ENCODE measurements at regions not wholly inside any gene's neighbourhood (a gene's known extent, or its start where the extent isn't known, plus 50 kb on each side); places are given as distances from the start of the nearest gene placed in this dataset.
A peak's percentile ranks its signal among the peaks of the same experiment; 100 is the strongest.

DNA sequence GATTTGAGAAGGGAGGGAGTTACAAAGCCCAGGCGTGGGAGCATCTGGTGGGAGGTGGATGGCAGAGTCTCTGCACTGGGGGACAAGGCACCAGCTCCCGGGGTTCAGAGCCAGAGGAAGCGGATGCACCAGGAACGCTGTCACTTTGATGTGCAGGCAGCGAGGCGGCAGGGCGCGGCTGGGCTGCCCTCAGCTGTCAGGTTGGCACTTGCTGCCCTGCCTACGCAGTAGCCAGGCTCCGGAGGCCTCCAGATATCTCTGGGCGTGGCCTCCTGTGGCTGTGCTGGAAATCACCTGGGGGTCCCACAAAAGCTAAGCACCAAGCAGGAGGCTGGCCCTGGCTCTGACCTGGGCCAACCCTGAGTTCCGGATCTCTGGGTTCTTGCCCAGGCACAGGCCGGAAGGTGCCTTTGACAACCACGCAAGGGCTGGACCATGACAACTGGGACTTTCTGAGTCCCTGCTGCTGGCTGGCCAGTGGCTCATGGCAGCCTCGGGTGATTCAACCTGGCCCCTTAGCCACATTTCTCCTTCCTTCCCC is 62.1 kb upstream of the MAP1LC3B2 start:
- Histone ChIP-seq H3K9me3 (ENCODE audit: control insufficient read depth, low read length) (no peaks in the 10 kb centered on the region), H3K36me3 (ENCODE audit: control insufficient read depth in 1 of 2, insufficient read depth in 2 of 2, low read length in 1 of 2) (no peaks in the 10 kb centered on the region), H3K4me1 (ENCODE audit: control insufficient read depth in 1 of 2, insufficient read depth in 2 of 2, low read length in 2 of 2) (no peaks in the 10 kb centered on the region), H3K27ac (ENCODE audit: low read depth in 1 of 2, low read length in 2 of 2) (no peak overlapping the region), H3K4me3 (ENCODE audit: low read length in 2 of 2) (no peak overlapping the region), H3K27me3 (ENCODE audit: control insufficient read depth in 1 of 2, insufficient read depth in 2 of 2, low read length in 1 of 2) (no peaks in the 10 kb centered on the region)
- WGBS, 2 donors: 88 to 89% methylated on average over 15 of the region's 15 CpGs
- no peak for ATAC-seq (ENCODE audit: low FRiP score)
- DNase-seq: no peak
- intact Hi-C loops (cut with DNase I): no loop called here

DNA sequence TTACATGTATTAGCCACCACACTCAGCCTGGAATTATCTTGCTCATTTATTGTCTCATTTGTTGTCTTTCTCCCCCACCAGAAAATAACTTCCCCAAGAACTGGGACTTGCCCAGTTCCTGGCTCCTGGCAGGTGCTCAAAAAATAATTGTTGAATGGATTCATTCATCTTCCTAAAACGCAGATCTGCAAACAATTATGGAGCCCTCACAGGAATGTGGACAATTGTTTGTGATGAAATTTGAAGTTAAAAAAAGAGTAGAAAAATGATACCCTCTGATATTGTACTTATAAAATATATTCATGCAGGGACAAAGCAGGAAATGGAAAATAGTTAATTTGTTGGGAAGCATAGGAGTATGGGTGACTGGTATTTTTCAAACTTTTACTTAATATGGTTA is 60.7 kb upstream of the MAP1LC3B2 start:
- H3K9me3 ChIP-seq (ENCODE audit: control insufficient read depth, low read length): no peaks in the 10 kb centered on the region
- no peak overlapping the region for H3K4me3 ChIP-seq (ENCODE audit: low read length in 2 of 2)
- ATAC-seq (ENCODE audit: low FRiP score): no peak
- H3K36me3 ChIP-seq (ENCODE audit: control insufficient read depth in 1 of 2, insufficient read depth in 2 of 2, low read length in 1 of 2): no peaks in the 10 kb centered on the region
- no peak overlapping the region for H3K27ac ChIP-seq (ENCODE audit: low read depth in 1 of 2, low read length in 2 of 2)
- no peaks in the 10 kb centered on the region for H3K27me3 ChIP-seq (ENCODE audit: control insufficient read depth in 1 of 2, insufficient read depth in 2 of 2, low read length in 1 of 2)
- no peak for DNase-seq
- intact Hi-C loops (cut with DNase I): no loop called here
- H3K4me1 ChIP-seq (ENCODE audit: control insufficient read depth in 1 of 2, insufficient read depth in 2 of 2, low read length in 2 of 2): no peaks in the 10 kb centered on the region
- WGBS, 2 donors: 77 to 85% methylated on average over 1 of the region's 1 CpG

DNA sequence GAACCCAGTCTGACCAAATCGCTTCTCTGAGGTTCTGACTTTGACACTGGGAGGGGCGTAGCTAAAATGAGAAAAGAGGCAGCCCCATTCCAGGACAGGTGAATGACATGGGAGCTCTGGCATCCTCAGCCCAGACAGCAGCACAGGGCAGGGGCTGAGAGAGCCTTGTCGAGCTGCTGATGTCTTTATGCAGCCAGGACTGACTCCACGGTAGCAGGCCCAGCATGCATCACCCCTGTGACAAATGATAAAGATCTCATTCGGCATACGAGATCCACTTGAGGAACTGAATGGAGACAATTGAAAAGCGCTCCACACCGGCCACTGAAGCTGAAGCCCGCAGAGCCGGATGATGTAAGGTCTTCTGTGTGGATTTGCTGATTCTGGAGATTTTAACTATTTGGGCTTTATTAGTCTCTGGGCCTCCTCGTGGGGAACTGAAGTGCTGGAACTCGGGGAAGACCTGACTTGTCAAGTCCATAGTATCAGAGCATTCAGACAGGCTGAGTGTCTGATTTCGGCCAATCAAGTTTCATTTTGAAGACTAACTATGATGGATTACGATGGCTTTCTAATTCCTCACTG is 56.9 kb upstream of the MAP1LC3B2 start:
- Histone ChIP-seq H3K4me1 (ENCODE audit: control insufficient read depth in 1 of 2, insufficient read depth in 2 of 2, low read length in 2 of 2) (no peaks in the 10 kb centered on the region), H3K27ac (ENCODE audit: low read depth in 1 of 2, low read length in 2 of 2) (no peak overlapping the region), H3K36me3 (ENCODE audit: control insufficient read depth in 1 of 2, insufficient read depth in 2 of 2, low read length in 1 of 2) (no peaks in the 10 kb centered on the region), H3K27me3 (ENCODE audit: control insufficient read depth in 1 of 2, insufficient read depth in 2 of 2, low read length in 1 of 2) (no peaks in the 10 kb centered on the region), H3K4me3 (ENCODE audit: low read length in 2 of 2) (no peak overlapping the region), H3K9me3 (ENCODE audit: control insufficient read depth, low read length) (no peaks in the 10 kb centered on the region)
- DNase-seq (no peak), ATAC-seq (ENCODE audit: low FRiP score) (no peak)
- intact Hi-C loops (cut with DNase I): no loop called here
- 86% methylated on average over 14 of the region's 14 CpGs for WGBS, 2 donors

DNA sequence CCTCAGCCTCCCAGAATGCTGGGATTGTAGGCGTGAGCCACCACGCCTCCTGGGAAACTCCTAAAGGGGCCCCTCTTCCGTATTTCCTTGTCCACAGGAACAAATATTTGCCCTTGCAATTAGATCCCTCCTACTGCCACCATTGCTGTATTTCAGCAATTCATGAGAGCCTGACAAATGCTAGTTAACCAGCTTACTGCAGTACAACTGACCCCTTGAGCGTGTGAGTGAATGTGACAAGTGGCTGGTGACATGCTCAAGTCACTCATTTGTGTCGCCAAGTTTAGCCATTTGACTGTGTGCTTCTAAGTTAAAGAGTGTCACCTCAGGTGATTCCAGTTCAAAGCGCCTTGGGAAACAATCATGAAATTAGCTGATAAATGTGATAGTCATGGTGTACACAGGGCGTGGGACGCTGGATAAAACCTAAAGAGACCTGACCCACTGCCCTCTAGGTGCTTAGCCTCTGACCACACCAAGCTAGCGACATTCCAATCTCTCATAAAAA is 56.1 kb upstream of the MAP1LC3B2 start:
- no peaks in the 10 kb centered on the region for H3K27me3 ChIP-seq (ENCODE audit: control insufficient read depth in 1 of 2, insufficient read depth in 2 of 2, low read length in 1 of 2)
- no peak overlapping the region for H3K27ac ChIP-seq (ENCODE audit: low read depth in 1 of 2, low read length in 2 of 2)
- no peaks in the 10 kb centered on the region for H3K36me3 ChIP-seq (ENCODE audit: control insufficient read depth in 1 of 2, insufficient read depth in 2 of 2, low read length in 1 of 2)
- DNase-seq (no peak), ATAC-seq (ENCODE audit: low FRiP score) (no peak)
- H3K9me3 ChIP-seq (ENCODE audit: control insufficient read depth, low read length): no peaks in the 10 kb centered on the region
- H3K4me3 ChIP-seq (ENCODE audit: low read length in 2 of 2): no peak overlapping the region
- no peaks in the 10 kb centered on the region for H3K4me1 ChIP-seq (ENCODE audit: control insufficient read depth in 1 of 2, insufficient read depth in 2 of 2, low read length in 2 of 2)
- WGBS, 2 donors: 88 to 95% methylated on average over 9 of the region's 9 CpGs
- intact Hi-C loops (cut with DNase I): no loop called here

DNA sequence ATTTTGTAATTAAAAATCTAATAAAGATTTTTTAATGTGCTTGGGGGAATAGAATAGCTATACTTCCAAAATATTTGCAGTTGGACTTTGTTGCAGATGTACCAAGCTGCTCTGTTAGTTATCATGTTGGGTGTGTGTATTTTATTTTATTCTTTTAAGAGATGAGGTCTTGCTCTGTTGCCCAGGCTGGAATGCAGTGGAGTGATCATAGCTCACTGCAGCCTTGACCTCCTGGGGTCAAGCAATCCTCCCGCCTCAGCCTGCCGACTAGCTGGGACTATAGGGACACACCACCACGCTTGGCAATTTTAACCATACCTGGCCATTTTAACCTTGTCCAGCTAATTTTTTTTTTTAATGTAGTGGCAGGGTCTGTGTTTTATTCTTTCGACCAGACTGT is 54.7 kb upstream of the MAP1LC3B2 start:
- DNase-seq: no peak
- H3K4me3 ChIP-seq (ENCODE audit: low read length in 2 of 2): no peak overlapping the region
- no peaks in the 10 kb centered on the region for H3K36me3 ChIP-seq (ENCODE audit: control insufficient read depth in 1 of 2, insufficient read depth in 2 of 2, low read length in 1 of 2)
- H3K27ac ChIP-seq (ENCODE audit: low read depth in 1 of 2, low read length in 2 of 2): no peak overlapping the region
- no peaks in the 10 kb centered on the region for H3K9me3 ChIP-seq (ENCODE audit: control insufficient read depth, low read length)
- ATAC-seq (ENCODE audit: low FRiP score): no peak
- WGBS, 2 donors: 95 to 96% methylated on average over 4 of the region's 4 CpGs
- intact Hi-C loops (cut with DNase I): no loop called here
- H3K4me1 ChIP-seq (ENCODE audit: control insufficient read depth in 1 of 2, insufficient read depth in 2 of 2, low read length in 2 of 2): no peaks in the 10 kb centered on the region
- H3K27me3 ChIP-seq (ENCODE audit: control insufficient read depth in 1 of 2, insufficient read depth in 2 of 2, low read length in 1 of 2): no peaks in the 10 kb centered on the region

DNA sequence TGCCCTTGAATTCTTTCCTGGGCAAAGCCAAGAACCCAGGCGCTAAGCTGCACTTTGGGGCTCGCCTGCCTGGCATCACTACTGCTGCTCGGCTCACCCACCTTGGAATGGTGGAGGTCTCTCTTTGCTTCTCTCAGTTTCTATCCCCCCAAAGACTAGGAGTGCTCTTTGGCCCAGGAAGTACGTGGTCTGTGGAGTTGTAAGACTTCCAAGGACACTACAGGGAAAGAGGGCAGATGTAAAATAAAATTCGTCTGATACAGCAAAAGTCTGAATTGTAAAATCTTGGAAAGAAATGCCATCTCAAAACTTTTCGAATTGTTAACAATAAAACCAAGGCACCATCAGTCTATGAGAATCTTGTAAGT is 52.5 kb upstream of the MAP1LC3B2 start:
- no peaks in the 10 kb centered on the region for H3K27me3 ChIP-seq (ENCODE audit: control insufficient read depth in 1 of 2, insufficient read depth in 2 of 2, low read length in 1 of 2)
- 65 to 75% methylated on average over 6 of the region's 6 CpGs for whole genome bisulfite sequencing, 2 donors
- DNase-seq: no peak
- ATAC-seq (ENCODE audit: low FRiP score): no peak
- H3K4me3 ChIP-seq (ENCODE audit: low read length in 2 of 2): no peak overlapping the region
- no peaks in the 10 kb centered on the region for H3K9me3 ChIP-seq (ENCODE audit: control insufficient read depth, low read length)
- no peaks in the 10 kb centered on the region for H3K36me3 ChIP-seq (ENCODE audit: control insufficient read depth in 1 of 2, insufficient read depth in 2 of 2, low read length in 1 of 2)
- no peaks in the 10 kb centered on the region for H3K4me1 ChIP-seq (ENCODE audit: control insufficient read depth in 1 of 2, insufficient read depth in 2 of 2, low read length in 2 of 2)
- intact Hi-C loops (cut with DNase I): no loop called here
- H3K27ac ChIP-seq (ENCODE audit: low read depth in 1 of 2, low read length in 2 of 2): no peak overlapping the region

DNA sequence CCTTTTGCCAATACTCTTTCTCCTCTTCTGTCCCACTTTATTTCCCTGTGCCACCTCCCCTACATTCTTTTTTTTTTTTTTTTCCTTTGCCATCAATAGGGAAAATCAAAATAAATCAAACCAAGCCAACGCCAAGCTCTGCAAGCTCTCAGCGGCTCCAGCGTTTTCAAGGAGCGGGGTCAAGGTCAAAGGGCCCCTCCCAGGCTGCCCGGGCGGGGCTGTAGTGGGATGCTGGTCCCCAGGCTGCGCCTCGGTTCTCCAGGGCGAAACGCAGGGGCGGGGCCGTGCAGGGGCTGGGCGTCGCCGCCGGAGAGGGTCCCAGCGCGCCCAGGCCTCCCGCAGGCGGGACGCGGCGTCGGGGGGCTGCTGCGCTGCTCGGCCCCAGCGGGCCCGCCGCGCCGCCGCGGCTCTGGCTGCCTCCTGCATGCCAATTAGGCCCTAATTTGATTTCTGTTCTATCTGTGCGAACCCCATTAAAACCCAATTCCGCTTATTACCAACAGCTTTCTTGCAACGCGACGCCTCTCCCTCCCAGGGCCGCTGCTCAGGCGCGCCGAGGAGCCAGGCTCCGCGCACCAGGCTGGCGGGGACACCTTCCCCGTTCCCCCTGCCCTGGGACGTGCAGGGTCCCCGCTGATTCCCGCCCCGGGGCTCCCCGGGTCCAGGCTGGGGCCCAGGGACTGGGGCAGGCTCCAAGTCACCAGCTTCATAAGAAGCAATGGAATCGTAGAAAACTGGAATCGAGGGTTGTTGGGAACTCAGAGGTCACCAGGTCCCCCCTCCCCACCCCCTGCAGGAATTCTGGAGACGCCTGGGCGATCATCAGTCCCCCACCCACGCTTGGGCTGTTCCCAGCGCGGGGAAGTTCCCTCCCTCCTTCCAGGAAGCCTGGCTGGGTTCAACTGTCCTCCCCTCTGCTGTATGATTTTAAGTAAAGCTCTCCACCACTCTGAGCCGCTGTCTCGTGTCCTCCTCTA is 50.7 kb upstream of the MAP1LC3B2 start:
- peak; percentile 55 to 83 for DNase-seq
- intact Hi-C loops (cut with DNase I): no loop called here

More for the DNA sequence above, 50.7 kb upstream of the MAP1LC3B2 start:
- Histone ChIP-seq H3K4me3 (ENCODE audit: low read length in 2 of 2) (peak overlapping the region; percentile 13 to 46), H3K9me3 (ENCODE audit: control insufficient read depth, low read length) (no peaks in the 10 kb centered on the region), H3K27ac (ENCODE audit: low read depth in 1 of 2, low read length in 2 of 2) (no peak overlapping the region), H3K4me1 (ENCODE audit: control insufficient read depth in 1 of 2, insufficient read depth in 2 of 2, low read length in 2 of 2) (no peaks in the 10 kb centered on the region), H3K36me3 (ENCODE audit: control insufficient read depth in 1 of 2, insufficient read depth in 2 of 2, low read length in 1 of 2) (no peaks in the 10 kb centered on the region), H3K27me3 (ENCODE audit: control insufficient read depth in 1 of 2, insufficient read depth in 2 of 2, low read length in 1 of 2) (no peaks in the 10 kb centered on the region)
- peak; percentile 45 for ATAC-seq (ENCODE audit: low FRiP score)
- 4 to 5% methylated on average over 52 to 60 of the region's 60 CpGs for WGBS, 2 donors

Measured in aorta (tissue), 5 donors.